Suprapubic skin (tissue), 4 donors: ENCODE measurements at regions not wholly inside any gene's neighbourhood (a gene's known extent, or its start where the extent isn't known, plus 50 kb on each side); places are given as distances from the start of the nearest gene placed in this dataset.
A peak's percentile ranks its signal among the peaks of the same experiment; 100 is the strongest.

Experiments
- DNase-seq, 2 donors: peaks; one replicate each; pipeline ENCODE4 v3.0.0-alpha.2; 2019; ENCODE audit warnings: low spot score in 2 of 2
- H3K27ac ChIP-seq: fragments of 200-600 bp; sonication (generic); one replicate; pipeline ENCODE4 v1.5.1; 2019
- H3K27me3 ChIP-seq: fragments of 200-600 bp; sonication (generic); one replicate; pipeline ENCODE4 v1.5.1; 2019
- H3K36me3 ChIP-seq: fragments of 200-600 bp; sonication (generic); one replicate; pipeline ENCODE4 v1.5.1; 2019
- H3K4me1 ChIP-seq: fragments of 200-600 bp; sonication (generic); one replicate; pipeline ENCODE4 v1.5.1; 2019
- H3K4me3 ChIP-seq: fragments of 200-600 bp; sonication (generic); one replicate; pipeline ENCODE4 v1.5.1; 2019; ENCODE audit warnings: mild to moderate bottlenecking
- H3K9me3 ChIP-seq: fragments of 200-600 bp; sonication (generic); one replicate; pipeline ENCODE4 v1.5.1; 2019
- EP300 ChIP-seq: sonication (generic); formaldehyde crosslinking; IDR thresholded peaks from one replicate; pipeline ENCODE4 v1.6.1; 2017; ENCODE audit warnings: antibody characterized with exemption
- POLR2A ChIP-seq, 2 donors: fragments of 450-650 bp; IDR thresholded peaks; one replicate each; pipeline ENCODE4 v1.6.1; 2017; ENCODE audit warnings: antibody characterized with exemption in 2 of 2, mild to moderate bottlenecking in 2 of 2, moderate library complexity in 2 of 2
- POLR2AphosphoS5 ChIP-seq, 3 donors: sonication (generic); formaldehyde crosslinking; IDR thresholded peaks; one replicate each; pipeline ENCODE4 v1.6.1; 2017; ENCODE audit warnings: antibody characterized with exemption in 3 of 3
- WGBS: methylation state at CpG from one replicate; pipeline ENCODE4 v1.1.5; 2018; 5-methylcytosine and 5-hydroxymethylcytosine counted together
- TF ChIP-seq, protein P1 (sequence below), 2 donors: fragments of 200-600 bp in 1 of 2; fragments of 450-650 bp in 1 of 2; sonication (generic) in 1 of 2; IDR thresholded peaks; one replicate each; pipeline ENCODE4 v1.5.1; 2016 to 2019; ENCODE audit warnings: antibody characterized with exemption in 2 of 2, mild to moderate bottlenecking in 1 of 2, moderate library complexity in 1 of 2

DNA sequence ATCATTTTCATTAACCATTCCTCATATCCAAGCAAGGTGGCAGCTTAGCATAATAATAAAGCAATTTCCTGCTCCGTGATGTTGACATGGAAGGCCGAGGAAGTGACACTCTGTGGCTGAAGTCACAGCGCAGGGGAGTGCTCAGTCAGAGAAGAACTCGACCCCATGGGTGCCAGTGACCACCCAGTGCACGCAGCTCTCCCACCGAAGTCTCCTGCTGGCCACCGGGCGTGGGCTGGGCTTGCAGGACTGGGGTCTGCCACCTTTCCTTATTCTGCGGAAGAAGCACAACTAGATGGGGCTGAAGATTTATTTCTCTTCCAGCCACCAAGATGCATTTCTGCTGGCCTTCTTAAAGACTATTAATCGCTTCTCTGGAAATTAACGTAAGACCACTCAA, 132.1 kb upstream of the SPACA7 start:
- Histone ChIP-seq H3K4me1 (no peaks in the 10 kb centered on the region), H3K9me3 (no peaks in the 10 kb centered on the region), H3K36me3 (no peaks in the 10 kb centered on the region), H3K4me3 (no peak overlapping the region), H3K27ac (no peak overlapping the region), H3K27me3 (peaks cover 6% of the 10 kb centered on the region)
- DNase-seq: peak in 1 of 2 donors; percentile 64
- 78% methylated on average over 11 of the region's 11 CpGs for WGBS
- no peak for TF ChIP-seq POLR2AphosphoS5 (IDR thresholded peaks at IDR 0.05)
- TF ChIP-seq EP300: no peak
- no peak for TF ChIP-seq POLR2A (IDR thresholded peaks at IDR 0.05)
- TF ChIP-seq, protein P1, sequence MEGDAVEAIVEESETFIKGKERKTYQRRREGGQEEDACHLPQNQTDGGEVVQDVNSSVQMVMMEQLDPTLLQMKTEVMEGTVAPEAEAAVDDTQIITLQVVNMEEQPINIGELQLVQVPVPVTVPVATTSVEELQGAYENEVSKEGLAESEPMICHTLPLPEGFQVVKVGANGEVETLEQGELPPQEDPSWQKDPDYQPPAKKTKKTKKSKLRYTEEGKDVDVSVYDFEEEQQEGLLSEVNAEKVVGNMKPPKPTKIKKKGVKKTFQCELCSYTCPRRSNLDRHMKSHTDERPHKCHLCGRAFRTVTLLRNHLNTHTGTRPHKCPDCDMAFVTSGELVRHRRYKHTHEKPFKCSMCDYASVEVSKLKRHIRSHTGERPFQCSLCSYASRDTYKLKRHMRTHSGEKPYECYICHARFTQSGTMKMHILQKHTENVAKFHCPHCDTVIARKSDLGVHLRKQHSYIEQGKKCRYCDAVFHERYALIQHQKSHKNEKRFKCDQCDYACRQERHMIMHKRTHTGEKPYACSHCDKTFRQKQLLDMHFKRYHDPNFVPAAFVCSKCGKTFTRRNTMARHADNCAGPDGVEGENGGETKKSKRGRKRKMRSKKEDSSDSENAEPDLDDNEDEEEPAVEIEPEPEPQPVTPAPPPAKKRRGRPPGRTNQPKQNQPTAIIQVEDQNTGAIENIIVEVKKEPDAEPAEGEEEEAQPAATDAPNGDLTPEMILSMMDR (IDR thresholded peaks at IDR 0.05): no peak

DNA sequence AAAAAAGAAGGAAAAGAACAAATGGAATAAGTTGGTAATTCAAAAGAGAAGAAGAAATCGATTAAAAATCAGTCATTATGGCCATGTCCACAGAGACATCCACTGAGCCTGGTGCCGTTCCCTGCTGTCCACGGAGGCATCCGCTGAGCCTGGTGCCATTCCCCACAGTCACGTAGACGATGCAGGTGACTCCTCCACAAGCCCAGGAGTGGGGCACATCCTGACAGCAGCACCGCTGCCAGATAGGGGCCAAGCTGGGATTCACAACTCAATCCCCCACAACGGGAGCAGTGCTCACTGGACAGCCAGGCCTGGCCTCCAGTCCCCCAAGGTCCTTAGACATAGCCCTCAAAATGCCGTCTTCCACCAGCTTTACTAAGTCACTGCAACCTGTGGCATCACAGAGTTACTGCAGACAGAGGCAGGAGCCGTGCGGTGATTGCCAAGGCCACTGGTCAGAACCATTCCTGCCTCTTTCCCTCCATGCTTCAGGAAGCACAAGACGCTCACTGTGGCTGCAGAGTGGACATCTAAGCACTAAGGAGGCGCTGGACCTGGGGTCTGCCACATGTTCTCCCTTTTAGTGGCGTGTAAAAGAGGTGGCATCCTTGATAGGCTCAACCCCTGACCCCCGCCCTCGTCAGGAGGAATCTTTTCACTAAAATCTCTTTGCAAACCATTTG, 131.5 kb upstream of the SPACA7 start:
- Histone ChIP-seq H3K27me3 (peaks cover 6% of the 10 kb centered on the region), H3K9me3 (no peaks in the 10 kb centered on the region), H3K4me3 (no peak overlapping the region), H3K36me3 (no peaks in the 10 kb centered on the region), H3K4me1 (no peaks in the 10 kb centered on the region), H3K27ac (no peak overlapping the region)
- DNase-seq: peak in 1 of 2 donors; percentile 45
- TF ChIP-seq EP300: no peak
- no peak for TF ChIP-seq POLR2AphosphoS5 (IDR thresholded peaks at IDR 0.05)
- TF ChIP-seq, protein P1 (IDR thresholded peaks at IDR 0.05): no peak
- no peak for TF ChIP-seq POLR2A (IDR thresholded peaks at IDR 0.05)
- WGBS: 83% methylated on average over 16 of the region's 16 CpGs

DNA sequence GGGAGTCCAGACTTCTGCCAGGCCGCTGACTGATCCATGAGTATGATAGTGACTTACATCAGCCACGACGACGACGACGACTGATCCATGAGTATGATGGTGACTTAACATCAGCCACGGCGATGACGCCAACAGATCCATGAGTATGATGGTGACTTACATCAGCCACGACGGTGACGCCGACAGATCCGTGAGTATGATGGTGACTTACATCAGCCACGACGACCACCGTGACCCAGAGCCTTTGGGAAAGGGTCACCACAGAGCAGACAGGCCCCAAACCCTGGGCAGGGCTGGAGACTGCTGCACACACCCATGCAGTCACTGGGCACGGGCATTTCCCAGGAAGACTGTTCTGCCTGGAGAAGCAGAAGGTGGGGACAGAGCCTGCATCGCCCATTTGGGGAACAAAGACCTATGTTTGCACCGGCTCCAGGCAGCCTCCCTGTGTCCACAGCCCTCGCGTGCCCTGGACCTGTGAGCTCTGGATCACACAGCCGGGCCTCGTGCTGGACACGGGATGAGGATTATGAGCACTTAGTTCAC, 130.9 kb upstream of the SPACA7 start:
- peaks cover 10% of the 10 kb centered on the region for H3K27me3 ChIP-seq
- H3K27ac ChIP-seq: no peak overlapping the region
- H3K9me3 ChIP-seq: no peaks in the 10 kb centered on the region
- H3K36me3 ChIP-seq: no peaks in the 10 kb centered on the region
- no peaks in the 10 kb centered on the region for H3K4me1 ChIP-seq
- DNase-seq: peak in 1 of 2 donors; percentile 76
- 93% methylated on average over 25 of the region's 25 CpGs for WGBS
- no peak overlapping the region for H3K4me3 ChIP-seq
- TF ChIP-seq POLR2A (IDR thresholded peaks at IDR 0.05) (no peak), EP300 (no peak), POLR2AphosphoS5 (IDR thresholded peaks at IDR 0.05) (no peak)
- TF ChIP-seq, protein P1 (IDR thresholded peaks at IDR 0.05): no peak

DNA sequence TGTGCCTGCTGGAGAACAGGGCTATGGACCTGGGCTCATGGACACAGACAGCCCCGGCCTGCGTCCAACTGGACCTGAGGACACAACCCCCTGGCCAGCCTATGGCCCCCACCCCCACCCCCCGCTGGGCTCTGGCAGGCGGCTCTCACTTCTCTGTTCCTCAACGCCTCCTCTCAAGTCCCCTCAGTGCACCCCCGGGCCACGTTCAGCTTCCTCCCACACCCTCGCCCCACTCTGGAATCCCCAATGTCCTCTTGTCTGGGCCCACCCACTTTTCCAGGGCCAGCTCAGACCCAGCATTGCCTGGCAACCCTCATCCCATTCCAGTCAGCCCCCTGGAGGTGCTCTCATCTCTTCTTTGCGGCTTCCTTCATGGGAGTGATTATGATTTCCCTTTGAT, 130.2 kb upstream of the SPACA7 start:
- WGBS: 69% methylated on average over 9 of the region's 9 CpGs
- Histone ChIP-seq H3K36me3 (no peaks in the 10 kb centered on the region), H3K27ac (no peak overlapping the region), H3K27me3 (peaks cover 15% of the 10 kb centered on the region), H3K4me3 (no peak overlapping the region), H3K4me1 (no peaks in the 10 kb centered on the region), H3K9me3 (no peaks in the 10 kb centered on the region)
- peak in 1 of 2 donors; percentile 63 for DNase-seq
- TF ChIP-seq POLR2A (IDR thresholded peaks at IDR 0.05): no peak
- no peak for TF ChIP-seq EP300
- TF ChIP-seq POLR2AphosphoS5 (IDR thresholded peaks at IDR 0.05): no peak
- TF ChIP-seq, protein P1 (IDR thresholded peaks at IDR 0.05): no peak

DNA sequence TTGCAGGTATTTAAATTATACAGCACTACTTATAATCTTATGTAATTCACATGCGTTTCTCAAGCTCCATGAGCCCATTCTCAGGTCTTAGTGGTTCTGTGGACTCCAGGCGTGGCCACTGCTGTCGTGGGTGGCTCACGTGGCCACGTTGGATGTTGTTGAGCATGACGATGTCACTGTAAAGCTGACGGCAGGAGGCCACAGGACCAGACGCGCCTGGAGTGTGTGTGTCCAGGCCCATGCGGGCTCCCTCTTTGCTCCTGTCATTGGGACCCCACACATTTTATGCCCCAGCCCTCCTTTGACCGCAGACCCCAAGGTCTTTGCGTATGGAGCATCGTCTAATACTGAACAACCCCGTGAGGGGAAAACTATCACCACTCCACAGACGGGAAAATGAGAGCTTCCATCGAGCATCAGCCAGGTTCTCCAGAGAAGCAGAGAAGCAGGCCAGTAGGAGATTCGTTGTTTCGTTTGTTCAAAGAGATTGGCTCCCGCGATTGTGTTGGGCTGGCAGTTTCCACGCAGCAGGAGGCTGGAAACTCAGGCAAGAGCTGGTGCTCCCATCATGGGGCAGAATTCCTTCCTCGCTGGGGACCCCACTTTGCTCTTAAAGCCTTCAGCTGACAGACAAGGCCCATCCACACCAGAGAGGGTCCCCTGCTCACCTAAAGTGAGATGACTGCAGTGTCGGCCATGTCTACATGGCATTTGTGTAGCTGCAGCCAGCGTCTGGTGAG, 129.3 kb upstream of the SPACA7 start:
- Histone ChIP-seq H3K4me1 (no peaks in the 10 kb centered on the region), H3K4me3 (no peak overlapping the region), H3K36me3 (no peaks in the 10 kb centered on the region), H3K27me3 (peaks cover 17% of the 10 kb centered on the region), H3K9me3 (no peaks in the 10 kb centered on the region), H3K27ac (no peak overlapping the region)
- WGBS: 93% methylated on average over 24 of the region's 24 CpGs
- TF ChIP-seq POLR2A (IDR thresholded peaks at IDR 0.05) (no peak), POLR2AphosphoS5 (IDR thresholded peaks at IDR 0.05) (no peak)
- DNase-seq: peak in 1 of 2 donors; percentile 62
